ENCODE measurements at regions not wholly inside any gene's neighbourhood (a gene's known extent, or its start where the extent isn't known, plus 50 kb on each side); places are given as distances from the start of the nearest gene placed in this dataset.

GRCh38 chr2:144265654-144266053 is 254.3 kb downstream of the ZEB2 start:
- H2AFZ ChIP-seq (ENCODE audit: low read depth, low read length), result no peak overlapping the region
- no peaks in the 10 kb centered on the region for H3K9me1 ChIP-seq (ENCODE audit: control insufficient read depth, insufficient read depth, low read length)
- H3K79me2 ChIP-seq (ENCODE audit: control insufficient read depth, insufficient read depth, low read length), result no peaks in the 10 kb centered on the region
- in situ Hi-C loops (cut with MboI) (no loop called here), intact Hi-C loops (cut with micrococcal nuclease) (no loop called here)
- FAIRE-seq (no peak), ATAC-seq (no peak), DNase-seq (ENCODE audit: extremely low read depth in 1 of 4, low spot score in 3 of 4) (no peak)
- TF ChIP-seq KDM4B (IDR thresholded peaks at IDR 0.05; ENCODE audit: borderline replicate concordance in 2 of 2, low read depth in 1 of 2) (no peak), TEAD1 (CRISPR knock-in tag; IDR thresholded peaks at IDR 0.05) (no peak), PTBP1 (IDR thresholded peaks at IDR 0.05; ENCODE audit: low read depth, low read length) (no peak), DDX20 (tag; IDR thresholded peaks at IDR 0.05; ENCODE audit: low read depth) (no peak), ZNF707 (CRISPR knock-in tag; conservative IDR thresholded peaks at IDR 0.05) (no peak), TFAP4 (CRISPR knock-in tag; IDR thresholded peaks at IDR 0.05; ENCODE audit: borderline replicate concordance) (no peak), ELK1 (CRISPR knock-in tag; IDR thresholded peaks at IDR 0.05) (no peak), SMC3 (conservative IDR thresholded peaks at IDR 0.05; ENCODE audit: insufficient read depth, low read depth, low read length) (no peak), ZNF436 (CRISPR knock-in tag; IDR thresholded peaks at IDR 0.05) (no peak), MEF2D (tag; conservative IDR thresholded peaks at IDR 0.05; ENCODE audit: low read depth) (no peak), MECOM (CRISPR knock-in tag; IDR thresholded peaks at IDR 0.05) (no peak), NCOR1 (IDR thresholded peaks at IDR 0.05) (no peak), WHSC1 (IDR thresholded peaks at IDR 0.05; ENCODE audit: low read length) (no peak), NR0B1 (IDR thresholded peaks at IDR 0.05; ENCODE audit: partially characterized antibody) (no peak)
- TF ChIP-seq, protein P1, sequence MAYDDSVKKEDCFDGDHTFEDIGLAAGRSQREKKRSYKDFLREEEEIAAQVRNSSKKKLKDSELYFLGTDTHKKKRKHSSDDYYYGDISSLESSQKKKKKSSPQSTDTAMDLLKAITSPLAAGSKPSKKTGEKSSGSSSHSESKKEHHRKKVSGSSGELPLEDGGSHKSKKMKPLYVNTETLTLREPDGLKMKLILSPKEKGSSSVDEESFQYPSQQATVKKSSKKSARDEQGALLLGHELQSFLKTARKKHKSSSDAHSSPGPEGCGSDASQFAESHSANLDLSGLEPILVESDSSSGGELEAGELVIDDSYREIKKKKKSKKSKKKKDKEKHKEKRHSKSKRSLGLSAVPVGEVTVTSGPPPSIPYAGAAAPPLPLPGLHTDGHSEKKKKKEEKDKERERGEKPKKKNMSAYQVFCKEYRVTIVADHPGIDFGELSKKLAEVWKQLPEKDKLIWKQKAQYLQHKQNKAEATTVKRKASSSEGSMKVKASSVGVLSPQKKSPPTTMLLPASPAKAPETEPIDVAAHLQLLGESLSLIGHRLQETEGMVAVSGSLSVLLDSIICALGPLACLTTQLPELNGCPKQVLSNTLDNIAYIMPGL (CRISPR knock-in tag; IDR thresholded peaks at IDR 0.05), result no peak
- WGBS (ENCODE audit: insufficient coverage, low coverage, missing lambda C conversion rate), result 77% methylated on average over 3 of the region's 3 CpGs
- ChIA-PET POLR2A (interaction anchor here (0.6 to 1.3 kb wide), 2 partner anchors 12 to 62 kb away, joined by 3 read pairs; no protein-coding TSS in a partner anchor), CTCF (ENCODE audit: low intra/inter-chr PET ratio) (no interaction called here)
- H3K9me3 ChIP-seq (replicated peaks; ENCODE audit: control insufficient read depth, insufficient read depth, low read depth, low read length), result no peaks in the 10 kb centered on the region
- no peak overlapping the region for H3K9ac ChIP-seq (ENCODE audit: insufficient read depth in 1 of 2, low read depth in 2 of 2, low read length in 2 of 2)
- no peaks in the 10 kb centered on the region for H4K20me1 ChIP-seq (replicated peaks; ENCODE audit: control insufficient read depth, insufficient read depth, low read length)
- no TSS peak for BruUV-seq (replicated peaks)
- no peaks in the 10 kb centered on the region for H3K36me3 ChIP-seq (ENCODE audit: control insufficient read depth, insufficient read depth, low read length)
- H3K27ac ChIP-seq (ENCODE audit: extremely low read depth, low read depth, low read length), result no peak overlapping the region
- no peaks in the 10 kb centered on the region for H3K27me3 ChIP-seq (ENCODE audit: control insufficient read depth in 2 of 2, insufficient read depth in 2 of 2, low read length in 2 of 2)
- H3K4me3 ChIP-seq, result no peak overlapping the region
- H3K4me2 ChIP-seq (ENCODE audit: insufficient read depth, low read length), result no peak overlapping the region
- H3K4me1 ChIP-seq (replicated peaks in 1 of 2; ENCODE audit: control insufficient read depth in 2 of 2, insufficient read depth in 2 of 2, low read length in 2 of 2), result no peaks in the 10 kb centered on the region
